SK-N-SH (cell line): ENCODE measurements at regions not wholly inside any gene's neighbourhood (a gene's known extent, or its start where the extent isn't known, plus 50 kb on each side); places are given as distances from the start of the nearest gene placed in this dataset.

Source experiments
- ELF1 ChIP-seq: IDR thresholded peaks from 2 replicates; pipeline ENCODE4 v1.4.0; 2012
- GABPA ChIP-seq: IDR thresholded peaks from 2 replicates; pipeline ENCODE4 v1.4.0; 2012; ENCODE audit warnings: low read depth, mild to moderate bottlenecking
- POLR2AphosphoS5 ChIP-seq: IDR thresholded peaks from 2 replicates; pipeline ENCODE4 v1.6.1; 2012; ENCODE audit warnings: low read depth, low read length
- TEAD4 ChIP-seq: IDR thresholded peaks from 2 replicates; pipeline ENCODE4 v1.4.0; 2012; ENCODE audit warnings: mild to moderate bottlenecking, borderline replicate concordance; ENCODE audit not compliant: insufficient read depth
- USF1 ChIP-seq: IDR thresholded peaks from 2 replicates; pipeline ENCODE4 v1.4.0; 2012; ENCODE audit warnings: low read depth, borderline replicate concordance
- TF ChIP-seq, protein P1 (sequence below): fragments of 200-600 bp; sonication (generic); IDR thresholded peaks from 2 replicates; pipeline ENCODE4 v1.6.1; 2017; ENCODE audit warnings: antibody characterized with exemption, mild to moderate bottlenecking, moderate library complexity

- TF ChIP-seq ELF1, result no peak
- no peak for TF ChIP-seq GABPA
- no peak for TF ChIP-seq POLR2AphosphoS5
- TF ChIP-seq TEAD4, result no peak
- no peak for TF ChIP-seq USF1
- TF ChIP-seq, protein P1, sequence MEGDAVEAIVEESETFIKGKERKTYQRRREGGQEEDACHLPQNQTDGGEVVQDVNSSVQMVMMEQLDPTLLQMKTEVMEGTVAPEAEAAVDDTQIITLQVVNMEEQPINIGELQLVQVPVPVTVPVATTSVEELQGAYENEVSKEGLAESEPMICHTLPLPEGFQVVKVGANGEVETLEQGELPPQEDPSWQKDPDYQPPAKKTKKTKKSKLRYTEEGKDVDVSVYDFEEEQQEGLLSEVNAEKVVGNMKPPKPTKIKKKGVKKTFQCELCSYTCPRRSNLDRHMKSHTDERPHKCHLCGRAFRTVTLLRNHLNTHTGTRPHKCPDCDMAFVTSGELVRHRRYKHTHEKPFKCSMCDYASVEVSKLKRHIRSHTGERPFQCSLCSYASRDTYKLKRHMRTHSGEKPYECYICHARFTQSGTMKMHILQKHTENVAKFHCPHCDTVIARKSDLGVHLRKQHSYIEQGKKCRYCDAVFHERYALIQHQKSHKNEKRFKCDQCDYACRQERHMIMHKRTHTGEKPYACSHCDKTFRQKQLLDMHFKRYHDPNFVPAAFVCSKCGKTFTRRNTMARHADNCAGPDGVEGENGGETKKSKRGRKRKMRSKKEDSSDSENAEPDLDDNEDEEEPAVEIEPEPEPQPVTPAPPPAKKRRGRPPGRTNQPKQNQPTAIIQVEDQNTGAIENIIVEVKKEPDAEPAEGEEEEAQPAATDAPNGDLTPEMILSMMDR, result no peak
These were observed 339.5 kb downstream of the DHX15 start for GRCh38 chr4:24244663-24245490.
